Osteoblast (primary cell): ENCODE measurements at regions not wholly inside any gene's neighbourhood (a gene's known extent, or its start where the extent isn't known, plus 50 kb on each side); places are given as distances from the start of the nearest gene placed in this dataset.

Experiments used
- DNase-seq: peaks from one replicate; pipeline ENCODE4 v3.0.0; 2011; ENCODE audit warnings: low spot score, mixed read lengths; ENCODE audit not compliant: insufficient read length; ENCODE audit errors: missing footprints
- H2AFZ ChIP-seq: 2 replicates; pipeline ENCODE4 v1.6.0; 2011; ENCODE audit warnings: mild to moderate bottlenecking, low read length
- H3K27ac ChIP-seq: 2 replicates; pipeline ENCODE4 v1.5.1; 2011; ENCODE audit warnings: mild to moderate bottlenecking, low read depth, low read length, moderate library complexity
- H3K27me3 ChIP-seq: 2 replicates; pipeline ENCODE4 v1.6.0; 2012; ENCODE audit warnings: mild to moderate bottlenecking, control low read depth, inconsistent platforms, low read length, moderate library complexity; ENCODE audit not compliant: insufficient read depth
- H3K36me3 ChIP-seq: 2 replicates; pipeline ENCODE4 v1.5.1; 2011; ENCODE audit warnings: mild to moderate bottlenecking, low read length, control low read depth, moderate library complexity; ENCODE audit not compliant: insufficient read depth
- H3K4me1 ChIP-seq: 2 replicates; pipeline ENCODE4 v1.5.1; 2011; ENCODE audit warnings: mild to moderate bottlenecking, low read length, control low read depth, moderate library complexity; ENCODE audit not compliant: insufficient read depth
- H3K4me2 ChIP-seq: 2 replicates; pipeline ENCODE4 v1.6.0; 2011; ENCODE audit warnings: mild to moderate bottlenecking, low read length; ENCODE audit not compliant: insufficient read depth
- H3K4me3 ChIP-seq: fragments of 200-600 bp; sonication (generic); 3 replicates; pipeline ENCODE4 v1.5.1; 2012; ENCODE audit warnings: mild to moderate bottlenecking, low read length, inconsistent platforms; ENCODE audit not compliant: insufficient read depth
- H3K79me2 ChIP-seq: 2 replicates; pipeline ENCODE4 v1.6.0; 2012; ENCODE audit warnings: mild to moderate bottlenecking, low read length, control low read depth, inconsistent platforms; ENCODE audit not compliant: insufficient read depth
- H3K9me3 ChIP-seq: 2 replicates; pipeline ENCODE4 v1.5.1; 2011; ENCODE audit warnings: low read depth, low read length, control low read depth
- H4K20me1 ChIP-seq: 2 replicates; pipeline ENCODE4 v1.6.0; 2012; ENCODE audit warnings: mild to moderate bottlenecking, low read length, control low read depth; ENCODE audit not compliant: insufficient read depth
- CTCF ChIP-seq: IDR thresholded peaks from 2 replicates; pipeline ENCODE4 v1.5.1; 2011; ENCODE audit warnings: mild to moderate bottlenecking, low read depth, low read length, moderate library complexity; ENCODE audit errors: extremely low read depth

- Histone ChIP-seq H3K4me1 (no peaks in the 10 kb centered on the region), H2AFZ (no peak overlapping the region), H3K36me3 (no peaks in the 10 kb centered on the region), H3K79me2 (no peaks in the 10 kb centered on the region), H3K27me3 (no peaks in the 10 kb centered on the region), H3K4me3 (no peak overlapping the region), H4K20me1 (no peaks in the 10 kb centered on the region), H3K4me2 (no peak overlapping the region), H3K27ac (no peak overlapping the region), H3K9me3 (no peaks in the 10 kb centered on the region)
- no peak for DNase-seq
- no peak for TF ChIP-seq CTCF
Measured at GRCh38 chr6:95439741-95440140, 137.6 kb upstream of the MANEA start.

GRCh38 chr6:95448208-95448607, 129.1 kb upstream of the MANEA start:
- no peak for TF ChIP-seq CTCF
- Histone ChIP-seq H3K79me2 (no peaks in the 10 kb centered on the region), H3K27me3 (no peaks in the 10 kb centered on the region), H3K27ac (no peak overlapping the region), H3K4me1 (no peaks in the 10 kb centered on the region), H3K36me3 (no peaks in the 10 kb centered on the region), H4K20me1 (no peaks in the 10 kb centered on the region), H2AFZ (no peak overlapping the region), H3K9me3 (no peaks in the 10 kb centered on the region), H3K4me3 (no peak overlapping the region), H3K4me2 (no peak overlapping the region)
- DNase-seq = no peak

GRCh38 chr6:95469511-95469910, 107.8 kb upstream of the MANEA start:
- H2AFZ ChIP-seq = no peak overlapping the region
- peaks cover 3% of the 10 kb centered on the region for H3K9me3 ChIP-seq
- H3K79me2 ChIP-seq = no peaks in the 10 kb centered on the region
- H3K4me1 ChIP-seq = no peaks in the 10 kb centered on the region
- TF ChIP-seq CTCF = no peak
- DNase-seq = no peak
- no peaks in the 10 kb centered on the region for H3K27me3 ChIP-seq
- no peak overlapping the region for H3K27ac ChIP-seq
- no peak overlapping the region for H3K4me3 ChIP-seq
- no peaks in the 10 kb centered on the region for H4K20me1 ChIP-seq
- H3K36me3 ChIP-seq = no peaks in the 10 kb centered on the region
- H3K4me2 ChIP-seq = no peak overlapping the region

DNA sequence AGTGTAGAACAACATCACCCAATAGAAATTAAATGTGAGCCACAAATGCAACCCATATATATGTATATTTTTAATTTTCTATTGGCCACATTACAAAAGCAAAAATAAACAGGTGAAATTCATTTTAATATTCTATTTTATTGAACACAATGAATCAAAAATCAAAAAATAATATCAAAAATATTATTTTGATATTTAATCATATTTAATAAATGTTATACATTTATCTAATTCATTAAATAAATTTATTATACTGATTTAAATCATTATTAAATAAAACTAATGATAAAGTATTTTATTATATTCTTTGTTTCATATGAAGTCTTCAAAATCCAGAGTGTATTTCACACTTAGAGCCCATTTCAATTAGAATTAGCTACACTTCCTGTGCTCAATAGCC, 98.4 kb upstream of the MANEA start:
- no peaks in the 10 kb centered on the region for H3K27me3 ChIP-seq
- no peak overlapping the region for H3K4me3 ChIP-seq
- H3K27ac ChIP-seq = no peak overlapping the region
- H2AFZ ChIP-seq = no peak overlapping the region
- no peaks in the 10 kb centered on the region for H4K20me1 ChIP-seq
- no peaks in the 10 kb centered on the region for H3K79me2 ChIP-seq
- TF ChIP-seq CTCF = no peak
- H3K4me2 ChIP-seq = no peak overlapping the region
- no peak for DNase-seq
- no peaks in the 10 kb centered on the region for H3K9me3 ChIP-seq
- H3K36me3 ChIP-seq = no peaks in the 10 kb centered on the region
- no peaks in the 10 kb centered on the region for H3K4me1 ChIP-seq
